B cell (primary cell): ENCODE measurements at regions not wholly inside any gene's neighbourhood (a gene's known extent, or its start where the extent isn't known, plus 50 kb on each side); places are given as distances from the start of the nearest gene placed in this dataset.

Experiments
- ATAC-seq: fragments of 200-7000 bp; cut with Tn5 transposase; one replicate; pipeline ENCODE4 v1.10.0; 2021; ENCODE audit warnings: low read depth, mild to moderate bottlenecking, moderate number of reproducible peaks, moderate library complexity
- CTCF ChIA-PET: fragments of 350-600 bp; sonication (Branson Sonifier 250); formaldehyde crosslinking; loops from one replicate; lab custom pipeline; 2021; ENCODE audit warnings: antibody characterized with exemption, inconsistent platforms; lab: Charles Lee
- POLR2A ChIA-PET: fragments of 350-600 bp; sonication (Branson Sonifier 250); formaldehyde crosslinking; loops from one replicate; lab custom pipeline; 2021; ENCODE audit warnings: antibody characterized with exemption; lab: Charles Lee
- DNase-seq: peaks from one replicate; pipeline ENCODE4 v3.0.0; 2013
- H2AFZ ChIP-seq: 2 replicates; pipeline ENCODE4 v1.6.1; 2012; ENCODE audit warnings: mild to moderate bottlenecking, low read depth, low read length; ENCODE audit not compliant: insufficient read depth, poor library complexity, severe bottlenecking
- H3K27ac ChIP-seq, 2 donors: 1 replicate in 1 of 2; 2 replicates in 1 of 2; pipeline ENCODE4 v1.5.1; 2012 to 2013; ENCODE audit warnings: low read length in 2 of 2, mild to moderate bottlenecking in 2 of 2, moderate library complexity in 1 of 2
- H3K27me3 ChIP-seq, 4 experiments: fragments of 200-600 bp in 1 of 4; sonication (generic) in 1 of 4; replicated peaks in 1 of 4; 1 replicate in 2 of 4; 2 replicates in 2 of 4; pipeline versions ENCODE4 v1.6.1 to v1.7.0; 2013 to 2016; ENCODE audit warnings: low read length in 3 of 4, mild to moderate bottlenecking in 2 of 4, mixed read lengths in 1 of 4, moderate library complexity in 1 of 4; ENCODE audit not compliant: insufficient read depth in 4 of 4, control insufficient read depth in 3 of 4; ENCODE audit errors: control extremely low read depth in 1 of 4
- H3K36me3 ChIP-seq, 2 experiments: replicated peaks in 1 of 2; 1 replicate in 1 of 2; 2 replicates in 1 of 2; pipeline versions ENCODE4 v1.6.1 to v1.7.1; 2013; ENCODE audit warnings: low read length in 1 of 2; ENCODE audit not compliant: insufficient read depth in 2 of 2, control insufficient read depth in 1 of 2; ENCODE audit errors: control extremely low read depth in 1 of 2, extremely low read depth in 1 of 2
- H3K4me1 ChIP-seq, 2 donors: fragments of 200-600 bp in 1 of 2; sonication (generic) in 1 of 2; 1 replicate in 1 of 2; 2 replicates in 1 of 2; pipeline versions ENCODE4 v1.5.1 to v1.6.1; 2013 to 2017; ENCODE audit warnings: low read length in 2 of 2; ENCODE audit not compliant: control insufficient read depth in 2 of 2, insufficient read depth in 2 of 2
- H3K4me2 ChIP-seq: replicated peaks from 2 replicates; pipeline ENCODE3; 2012; ENCODE audit warnings: mild to moderate bottlenecking, low read depth, low read length; ENCODE audit not compliant: poor library complexity, severe bottlenecking
- H3K4me3 ChIP-seq, 5 experiments: fragments of 200-600 bp in 1 of 5; sonication (generic) in 1 of 5; 1 replicate in 3 of 5; 2 replicates in 2 of 5; pipeline versions ENCODE4 v1.5.1 to v1.7.0; 2011 to 2016; ENCODE audit warnings: low read length in 4 of 5, mild to moderate bottlenecking in 4 of 5, low read depth in 2 of 5, control low read depth in 1 of 5, moderate library complexity in 1 of 5; ENCODE audit not compliant: insufficient read depth in 1 of 5; ENCODE audit errors: control extremely low read depth in 1 of 5, extremely low read depth in 1 of 5
- H3K79me2 ChIP-seq: fragments of 200-600 bp; sonication (generic); one replicate; pipeline ENCODE4 v1.6.0; 2016; ENCODE audit warnings: low read length; ENCODE audit not compliant: control insufficient read depth, insufficient read depth
- H3K9ac ChIP-seq: fragments of 200-600 bp; sonication (generic); 2 replicates; pipeline ENCODE4 v1.6.1; 2017; ENCODE audit warnings: mild to moderate bottlenecking, low read length, moderate library complexity
- H3K9me3 ChIP-seq, 3 donors: one replicate each; pipeline versions ENCODE4 v1.6.1 to v1.7.1; 2013; ENCODE audit warnings: low read length in 2 of 3; ENCODE audit not compliant: control insufficient read depth in 2 of 3, insufficient read depth in 1 of 3; ENCODE audit errors: control extremely low read depth in 1 of 3
- H4K20me1 ChIP-seq: 2 replicates; pipeline ENCODE4 v1.6.0; 2012; ENCODE audit warnings: mild to moderate bottlenecking, low read length; ENCODE audit not compliant: insufficient read depth, control insufficient read depth, poor library complexity, severe bottlenecking
- H3K27ac Mint-ChIP-seq: one replicate; pipeline ENCODE4 v1.8.0; 2021; ENCODE audit warnings: mixed read lengths
- H3K27me3 Mint-ChIP-seq: one replicate; pipeline ENCODE4 v1.8.0; 2021; ENCODE audit warnings: mixed read lengths
- H3K4me1 Mint-ChIP-seq: one replicate; pipeline ENCODE4 v1.8.0; 2021; ENCODE audit warnings: mixed read lengths
- H3K4me3 Mint-ChIP-seq: one replicate; pipeline ENCODE4 v1.8.0; 2021; ENCODE audit warnings: mixed read lengths
- H3K9me3 Mint-ChIP-seq: one replicate; pipeline ENCODE4 v1.8.0; 2022; ENCODE audit warnings: mixed read lengths; ENCODE audit not compliant: insufficient read depth
- CTCF ChIP-seq: fragments of 200-600 bp; IDR thresholded peaks from one replicate; pipeline ENCODE4 v1.8.0; 2022; ENCODE audit warnings: antibody characterized with exemption, mild to moderate bottlenecking
- EZH2 ChIP-seq: IDR thresholded peaks from 2 replicates; pipeline ENCODE4 v1.6.1; 2012; ENCODE audit warnings: borderline replicate concordance, low read depth, mild to moderate bottlenecking, moderate library complexity, low read length; ENCODE audit not compliant: insufficient read depth, poor library complexity, severe bottlenecking
- WGBS: methylation state at CpG from one replicate; pipeline ENCODE4 v1.1.5; 2013; ENCODE audit warnings: missing lambda C conversion rate; ENCODE audit not compliant: insufficient coverage; 5-methylcytosine and 5-hydroxymethylcytosine counted together
- intact Hi-C: fragments of 100-400 bp; cut with micrococcal nuclease; formaldehyde crosslinking; loops from one replicate; pipeline ENCODE4 v1.10.0; 2022

- intact Hi-C loops = no loop called here
- Histone ChIP-seq H3K9ac (no peak overlapping the region), H3K4me2 (no peak overlapping the region), H4K20me1 (no peaks in the 10 kb centered on the region), H3K79me2 (no peaks in the 10 kb centered on the region), H3K9me3 (peaks cover 0 to 2% (median 0%) of the 10 kb centered on the region in 3 donors), H3K27me3 (no peaks in the 10 kb centered on the region), H3K4me3 (no peak overlapping the region), H3K4me1 (no peaks in the 10 kb centered on the region), H3K27ac (no peak overlapping the region), H3K36me3 (no peaks in the 10 kb centered on the region), H2AFZ (no peak overlapping the region)
- no peak for DNase-seq
- Mint-ChIP-seq H3K27ac (no peak overlapping the region), H3K9me3 (peaks cover 4% of the 10 kb centered on the region), H3K4me1 (no peaks in the 10 kb centered on the region), H3K27me3 (no peaks in the 10 kb centered on the region), H3K4me3 (no peak overlapping the region)
- POLR2A ChIA-PET = no interaction called here
- CTCF ChIA-PET = no interaction called here
- TF ChIP-seq EZH2 (no peak), CTCF (no peak)
- ATAC-seq = no peak
- 23% methylated on average over 1 of the region's 3 CpGs for WGBS
Observed at GRCh38 chr1:195872376-195872775, 735.9 kb downstream of the KCNT2 start.

GRCh38 chr1:195867638-195868037 lies 740.6 kb downstream of the KCNT2 start:
- no peaks in the 10 kb centered on the region for H3K9me3 ChIP-seq
- TF ChIP-seq CTCF (no peak), EZH2 (no peak)
- Mint-ChIP-seq H3K4me1 (no peaks in the 10 kb centered on the region), H3K27ac (no peak overlapping the region), H3K9me3 (peaks cover 4% of the 10 kb centered on the region), H3K27me3 (no peaks in the 10 kb centered on the region), H3K4me3 (no peak overlapping the region)
- no peaks in the 10 kb centered on the region for H4K20me1 ChIP-seq
- H3K4me2 ChIP-seq = no peak overlapping the region
- no peak overlapping the region for H3K4me3 ChIP-seq
- DNase-seq (no peak), ATAC-seq (no peak)
- no peaks in the 10 kb centered on the region for H3K4me1 ChIP-seq
- ChIA-PET CTCF (no interaction called here), POLR2A (no interaction called here)
- H3K9ac ChIP-seq = no peak overlapping the region
- no peaks in the 10 kb centered on the region for H3K36me3 ChIP-seq
- H3K27ac ChIP-seq = no peak overlapping the region
- H2AFZ ChIP-seq = no peak overlapping the region
- no peaks in the 10 kb centered on the region for H3K27me3 ChIP-seq
- intact Hi-C loops = no loop called here
- H3K79me2 ChIP-seq = no peaks in the 10 kb centered on the region
